Ascending aorta (tissue), 2 donors: ENCODE measurements at regions not wholly inside any gene's neighbourhood (a gene's known extent, or its start where the extent isn't known, plus 50 kb on each side); places are given as distances from the start of the nearest gene placed in this dataset.
"Not testable (repeated sequence)": the region's sequence is repeated elsewhere in the genome, so short reads cannot be mapped to it uniquely, and the experiment has no call there.

Experiments used
- DNase-seq, 2 donors: peaks; one replicate each; pipeline ENCODE4 v3.0.0-alpha.2; 2019; ENCODE audit warnings: low spot score in 2 of 2
- H3K27ac ChIP-seq, 2 donors: fragments of 200-600 bp; sonication (generic); one replicate each; pipeline ENCODE4 v1.5.1; 2016 to 2017; ENCODE audit warnings: mild to moderate bottlenecking in 1 of 2
- H3K27me3 ChIP-seq: fragments of 200-600 bp; sonication (generic); one replicate; pipeline ENCODE4 v1.5.1; 2017
- H3K36me3 ChIP-seq, 2 donors: fragments of 200-600 bp; sonication (generic); one replicate each; pipeline ENCODE4 v1.5.1; 2016
- H3K4me1 ChIP-seq, 2 donors: fragments of 200-600 bp; sonication (generic); one replicate each; pipeline ENCODE4 v1.5.1; 2016 to 2017; ENCODE audit warnings: mild to moderate bottlenecking in 1 of 2
- H3K4me3 ChIP-seq, 2 donors: fragments of 200-600 bp; sonication (generic); one replicate each; pipeline ENCODE4 v1.5.1; 2016 to 2017; ENCODE audit warnings: mild to moderate bottlenecking in 1 of 2
- H3K9me3 ChIP-seq, 2 donors: fragments of 200-600 bp; sonication (generic); one replicate each; pipeline ENCODE4 v1.5.1; 2016
- intact Hi-C: fragments of 100-400 bp; cut with DNase I; formaldehyde crosslinking; loops from one replicate; pipeline ENCODE4 v1.15.1; 2023
- TF ChIP-seq, protein P1 (sequence below), 3 experiments: fragments of 200-600 bp in 2 of 3; fragments of 450-650 bp in 1 of 3; sonication (generic) in 2 of 3; IDR thresholded peaks; one replicate each; pipeline ENCODE4 v1.5.1; 2016 to 2019; ENCODE audit warnings: antibody characterized with exemption in 3 of 3, mild to moderate bottlenecking in 1 of 3, moderate library complexity in 1 of 3

DNA sequence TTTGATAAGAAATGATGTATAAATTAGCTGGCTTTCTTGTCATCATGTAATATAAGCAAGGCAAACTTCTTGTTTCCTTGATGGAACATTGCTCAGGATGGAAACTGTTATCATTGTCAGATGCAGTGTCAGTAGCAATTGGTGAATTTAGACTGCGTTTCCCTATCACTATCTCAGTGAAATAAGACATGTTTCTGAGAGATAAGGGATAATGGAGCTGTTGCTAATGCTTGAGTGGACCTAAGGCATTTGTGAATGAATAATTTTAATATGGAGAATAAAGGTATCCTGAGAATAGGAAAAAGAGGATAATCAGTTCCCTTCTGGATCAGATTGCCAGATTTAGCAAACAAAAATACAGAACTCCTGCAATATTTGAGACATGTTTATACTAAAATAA, 160.9 kb downstream of the HLX start:
- intact Hi-C loops, result no loop called here
- no peaks in the 10 kb centered on the region for H3K4me1 ChIP-seq

DNA sequence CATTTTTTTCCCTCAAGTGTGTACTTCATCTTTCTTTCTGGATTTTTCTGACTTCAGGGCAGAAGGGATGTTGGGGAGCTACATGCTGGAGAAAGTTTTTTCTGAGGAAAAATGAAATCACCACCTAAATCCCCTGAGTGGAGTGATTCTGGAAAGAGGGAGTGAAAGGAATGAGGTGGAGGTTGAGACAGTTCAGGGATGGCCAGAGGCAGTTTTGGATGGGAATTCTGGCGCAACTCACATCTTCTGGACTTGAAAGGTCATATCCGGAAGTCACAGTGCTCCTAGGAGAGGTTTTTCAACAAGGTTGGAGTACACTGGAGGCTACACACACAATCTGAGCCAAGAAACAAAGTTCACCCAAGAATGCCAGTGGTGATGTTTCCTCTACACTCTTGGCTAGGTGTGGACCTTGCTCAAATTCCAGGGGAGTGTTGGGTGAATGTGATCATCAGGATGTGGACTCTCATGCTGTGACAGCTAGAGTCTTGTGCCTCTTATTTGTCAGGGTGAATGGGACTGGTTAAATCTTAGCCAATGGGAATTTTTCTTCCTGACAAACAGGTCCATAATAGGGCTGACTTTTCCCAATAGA, 161.5 kb downstream of the HLX start:
- intact Hi-C loops, result no loop called here
- TF ChIP-seq, protein P1, sequence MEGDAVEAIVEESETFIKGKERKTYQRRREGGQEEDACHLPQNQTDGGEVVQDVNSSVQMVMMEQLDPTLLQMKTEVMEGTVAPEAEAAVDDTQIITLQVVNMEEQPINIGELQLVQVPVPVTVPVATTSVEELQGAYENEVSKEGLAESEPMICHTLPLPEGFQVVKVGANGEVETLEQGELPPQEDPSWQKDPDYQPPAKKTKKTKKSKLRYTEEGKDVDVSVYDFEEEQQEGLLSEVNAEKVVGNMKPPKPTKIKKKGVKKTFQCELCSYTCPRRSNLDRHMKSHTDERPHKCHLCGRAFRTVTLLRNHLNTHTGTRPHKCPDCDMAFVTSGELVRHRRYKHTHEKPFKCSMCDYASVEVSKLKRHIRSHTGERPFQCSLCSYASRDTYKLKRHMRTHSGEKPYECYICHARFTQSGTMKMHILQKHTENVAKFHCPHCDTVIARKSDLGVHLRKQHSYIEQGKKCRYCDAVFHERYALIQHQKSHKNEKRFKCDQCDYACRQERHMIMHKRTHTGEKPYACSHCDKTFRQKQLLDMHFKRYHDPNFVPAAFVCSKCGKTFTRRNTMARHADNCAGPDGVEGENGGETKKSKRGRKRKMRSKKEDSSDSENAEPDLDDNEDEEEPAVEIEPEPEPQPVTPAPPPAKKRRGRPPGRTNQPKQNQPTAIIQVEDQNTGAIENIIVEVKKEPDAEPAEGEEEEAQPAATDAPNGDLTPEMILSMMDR (IDR thresholded peaks at IDR 0.05), result no peak
- no peak for DNase-seq

More for the DNA sequence above, 160.9 kb downstream of the HLX start:
- Histone ChIP-seq H3K27ac (no peak overlapping the region), H3K4me3 (no peak overlapping the region), H3K36me3 (no peaks in the 10 kb centered on the region), H3K27me3 (no peaks in the 10 kb centered on the region), H3K9me3 (no peaks in the 10 kb centered on the region)
- TF ChIP-seq, protein P1 (IDR thresholded peaks at IDR 0.05), result no peak
- no peak for DNase-seq

DNA sequence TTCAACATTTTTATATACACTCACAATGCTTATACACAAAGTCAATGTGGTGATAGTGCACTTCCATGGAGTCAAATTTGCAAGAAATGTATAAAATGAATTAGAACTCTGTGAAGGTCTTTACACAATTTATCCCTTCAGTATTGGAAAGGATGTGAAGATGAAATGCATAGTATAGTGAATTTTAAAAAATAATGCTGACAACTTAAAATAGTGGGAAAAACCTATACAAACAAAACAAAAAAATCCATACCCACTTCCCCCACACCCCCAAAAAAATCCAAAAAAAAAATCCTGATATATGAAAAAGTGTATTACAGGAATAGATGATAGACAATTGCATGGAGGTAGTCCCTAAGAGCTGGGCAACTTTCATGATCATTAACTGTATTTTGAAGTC, 165.3 kb downstream of the HLX start:
- no peak for DNase-seq
- Histone ChIP-seq H3K36me3 (no peaks in the 10 kb centered on the region), H3K27ac (no peak overlapping the region), H3K4me3 (no peak overlapping the region), H3K4me1 (no peaks in the 10 kb centered on the region), H3K27me3 (no peaks in the 10 kb centered on the region), H3K9me3 (peaks cover 0 to 4% of the 10 kb centered on the region in 2 donors)
- TF ChIP-seq, protein P1 (IDR thresholded peaks at IDR 0.05), result no peak
- intact Hi-C loops, result no loop called here

More for the DNA sequence above, 161.5 kb downstream of the HLX start:
- Histone ChIP-seq H3K27ac (no peak overlapping the region), H3K4me1 (no peaks in the 10 kb centered on the region), H3K36me3 (no peaks in the 10 kb centered on the region), H3K4me3 (no peak overlapping the region), H3K9me3 (no peaks in the 10 kb centered on the region), H3K27me3 (no peaks in the 10 kb centered on the region)

DNA sequence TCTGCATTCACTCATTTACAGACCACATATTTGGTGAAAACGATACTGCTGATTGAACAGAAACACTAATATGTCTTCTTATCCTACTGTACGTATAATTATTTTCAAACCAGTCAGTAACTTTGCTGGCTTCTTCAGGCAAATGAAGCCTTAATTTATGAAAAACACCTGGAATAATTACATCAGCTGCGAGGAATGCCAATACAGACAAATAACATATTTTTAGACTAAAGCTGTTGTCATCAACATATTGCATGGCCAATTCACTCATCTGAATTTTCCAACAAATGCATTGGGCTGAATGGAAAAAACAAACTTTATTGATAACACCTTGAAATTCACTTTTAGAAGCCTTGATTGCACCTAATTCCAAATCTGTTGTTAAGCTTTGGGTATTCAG, 165.9 kb downstream of the HLX start:
- intact Hi-C loops, result no loop called here
- no peaks in the 10 kb centered on the region for H3K27me3 ChIP-seq
- no peaks in the 10 kb centered on the region for H3K36me3 ChIP-seq
- no peak for DNase-seq
- H3K27ac ChIP-seq, result no peak overlapping the region
- H3K9me3 ChIP-seq, result peaks cover 0 to 7% of the 10 kb centered on the region in 2 donors
- TF ChIP-seq, protein P1 (IDR thresholded peaks at IDR 0.05), result no peak
- H3K4me1 ChIP-seq, result no peaks in the 10 kb centered on the region
- no peak overlapping the region for H3K4me3 ChIP-seq

DNA sequence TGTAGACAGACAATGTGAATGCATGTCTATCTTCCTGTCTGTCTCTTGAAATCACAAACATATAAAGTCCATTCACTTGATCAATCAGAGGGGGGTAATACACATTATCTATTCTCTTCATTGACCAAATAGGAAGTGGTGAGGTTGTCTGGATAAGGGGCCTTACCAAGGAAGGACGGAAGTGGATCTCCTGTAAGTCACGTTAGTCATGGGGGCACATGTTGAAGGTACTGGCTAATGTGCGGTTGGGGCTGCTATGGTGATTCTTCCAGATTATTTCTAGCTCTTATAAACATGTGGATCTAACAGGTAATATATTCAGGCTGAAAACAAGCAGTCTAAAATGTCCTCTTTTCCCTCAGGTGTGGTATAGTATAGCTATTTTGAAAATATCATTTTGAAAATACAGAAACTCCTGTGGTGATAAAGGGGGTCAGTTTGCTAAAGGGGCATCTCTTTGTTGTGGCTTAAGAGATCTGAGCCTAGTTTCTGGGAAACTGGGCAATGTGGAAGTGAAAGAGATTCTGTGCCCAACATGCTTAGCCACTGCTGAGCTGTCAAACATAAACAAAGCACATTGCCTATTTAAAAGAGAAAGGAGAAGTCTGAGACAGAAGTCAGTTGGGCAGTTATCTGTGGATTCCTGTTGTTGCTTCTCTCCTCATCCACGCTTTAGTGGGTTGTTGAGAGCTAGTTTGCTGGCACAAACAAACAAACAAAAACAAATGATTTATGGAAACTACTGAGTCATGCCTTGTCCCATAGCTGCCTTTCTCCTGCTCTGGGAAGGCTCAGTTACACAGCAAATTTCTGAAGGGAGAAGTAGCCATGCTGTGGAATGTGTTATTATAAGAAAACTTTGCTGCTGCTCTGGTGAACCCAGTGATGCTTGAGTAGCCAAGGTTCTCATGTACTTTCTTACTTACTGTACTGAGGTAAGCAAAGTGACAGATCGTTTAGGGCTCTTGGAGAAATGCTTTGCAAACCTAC, 166.9 kb downstream of the HLX start:
- Histone ChIP-seq H3K27me3 (no peaks in the 10 kb centered on the region), H3K36me3 (no peaks in the 10 kb centered on the region), H3K9me3 (peaks cover 0 to 7% of the 10 kb centered on the region in 2 donors), H3K4me1 (no peaks in the 10 kb centered on the region), H3K4me3 (no peak overlapping the region), H3K27ac (no peak overlapping the region)
- intact Hi-C loops, result no loop called here
- TF ChIP-seq, protein P1 (IDR thresholded peaks at IDR 0.05), result no peak
- DNase-seq, result no peak

DNA sequence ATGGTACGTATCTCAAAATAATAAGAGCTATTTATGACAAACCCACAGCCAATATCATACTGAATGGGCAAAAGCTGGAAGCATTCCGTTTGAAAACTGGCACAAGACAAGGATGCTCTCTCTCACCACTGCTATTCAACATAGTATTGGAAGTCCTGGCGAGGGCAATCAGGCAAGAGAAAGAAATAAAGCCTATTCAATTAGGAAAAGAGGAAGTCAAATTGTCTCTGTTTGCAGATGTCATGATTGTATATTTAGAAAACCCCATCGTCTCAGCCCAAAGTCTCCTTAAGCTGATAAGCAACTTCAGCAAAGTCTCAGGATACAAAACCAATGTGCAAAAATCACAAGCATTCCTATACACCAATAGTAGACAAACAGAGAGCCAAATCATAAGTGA, 172.1 kb downstream of the HLX start:
- H3K27me3 ChIP-seq, intact Hi-C loops, DNase-seq, H3K4me3 ChIP-seq, H3K36me3 ChIP-seq, H3K4me1 ChIP-seq, H3K9me3 ChIP-seq, H3K27ac ChIP-seq: not testable (repeated sequence)
